LNCAP (cell line): ENCODE measurements at regions not wholly inside any gene's neighbourhood (a gene's known extent, or its start where the extent isn't known, plus 50 kb on each side); places are given as distances from the start of the nearest gene placed in this dataset.

Experiments used
- TF ChIP-seq, protein P1 (sequence below): fragments of 450-650 bp; IDR thresholded peaks from 2 replicates; pipeline ENCODE4 v1.5.1; 2017; ENCODE audit warnings: mild to moderate bottlenecking

DNA sequence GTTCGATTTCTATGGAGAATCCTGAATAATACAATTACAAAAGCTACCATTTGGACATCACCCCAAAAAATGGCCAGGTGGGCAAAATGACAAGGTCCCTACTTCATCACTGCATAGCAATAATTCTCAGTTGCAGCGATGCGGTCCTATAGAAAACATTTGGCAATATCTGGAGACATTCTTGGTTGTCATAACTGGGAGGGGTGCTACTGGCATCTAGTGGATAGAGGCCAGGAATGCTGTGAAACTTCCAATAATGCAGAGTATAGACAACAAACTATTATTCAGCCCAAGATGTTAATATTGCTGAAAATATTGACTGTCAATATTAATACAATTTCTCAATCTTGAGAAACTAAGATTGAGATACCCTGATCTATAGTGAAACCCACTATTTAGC lies 637.8 kb upstream of the PKDCC start:
- TF ChIP-seq, protein P1, sequence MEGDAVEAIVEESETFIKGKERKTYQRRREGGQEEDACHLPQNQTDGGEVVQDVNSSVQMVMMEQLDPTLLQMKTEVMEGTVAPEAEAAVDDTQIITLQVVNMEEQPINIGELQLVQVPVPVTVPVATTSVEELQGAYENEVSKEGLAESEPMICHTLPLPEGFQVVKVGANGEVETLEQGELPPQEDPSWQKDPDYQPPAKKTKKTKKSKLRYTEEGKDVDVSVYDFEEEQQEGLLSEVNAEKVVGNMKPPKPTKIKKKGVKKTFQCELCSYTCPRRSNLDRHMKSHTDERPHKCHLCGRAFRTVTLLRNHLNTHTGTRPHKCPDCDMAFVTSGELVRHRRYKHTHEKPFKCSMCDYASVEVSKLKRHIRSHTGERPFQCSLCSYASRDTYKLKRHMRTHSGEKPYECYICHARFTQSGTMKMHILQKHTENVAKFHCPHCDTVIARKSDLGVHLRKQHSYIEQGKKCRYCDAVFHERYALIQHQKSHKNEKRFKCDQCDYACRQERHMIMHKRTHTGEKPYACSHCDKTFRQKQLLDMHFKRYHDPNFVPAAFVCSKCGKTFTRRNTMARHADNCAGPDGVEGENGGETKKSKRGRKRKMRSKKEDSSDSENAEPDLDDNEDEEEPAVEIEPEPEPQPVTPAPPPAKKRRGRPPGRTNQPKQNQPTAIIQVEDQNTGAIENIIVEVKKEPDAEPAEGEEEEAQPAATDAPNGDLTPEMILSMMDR = no peak

DNA sequence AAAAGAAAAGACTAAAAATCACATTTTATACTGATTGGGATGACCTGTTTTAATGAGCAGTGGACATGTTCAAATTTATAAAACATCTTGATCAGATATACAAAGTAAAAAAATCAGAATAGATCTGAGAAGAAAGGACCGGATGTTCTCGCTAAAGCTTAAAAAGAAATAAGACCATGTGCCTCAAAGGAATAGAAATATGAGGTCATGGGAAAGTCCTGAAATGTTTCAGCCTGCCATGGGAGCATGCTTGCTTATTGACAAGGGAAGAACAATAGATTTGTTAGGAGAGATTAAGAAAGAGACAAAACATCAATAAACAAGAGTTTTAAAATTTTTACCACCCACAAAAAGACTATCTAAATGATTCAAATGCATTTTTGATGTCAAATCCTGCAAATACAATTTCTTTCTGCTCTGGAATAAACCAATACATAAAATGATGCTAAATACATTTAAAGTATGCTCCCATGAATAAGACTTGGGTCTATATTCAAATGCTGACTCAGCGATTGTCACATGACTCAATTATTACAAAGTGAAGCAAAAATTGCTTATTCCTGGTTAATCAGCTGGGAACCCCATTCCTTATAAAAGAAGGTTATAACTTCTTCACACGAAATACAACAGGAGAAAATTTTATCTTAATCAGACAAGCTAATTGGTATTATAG lies 633.9 kb upstream of the PKDCC start:
- TF ChIP-seq, protein P1 = no peak

DNA sequence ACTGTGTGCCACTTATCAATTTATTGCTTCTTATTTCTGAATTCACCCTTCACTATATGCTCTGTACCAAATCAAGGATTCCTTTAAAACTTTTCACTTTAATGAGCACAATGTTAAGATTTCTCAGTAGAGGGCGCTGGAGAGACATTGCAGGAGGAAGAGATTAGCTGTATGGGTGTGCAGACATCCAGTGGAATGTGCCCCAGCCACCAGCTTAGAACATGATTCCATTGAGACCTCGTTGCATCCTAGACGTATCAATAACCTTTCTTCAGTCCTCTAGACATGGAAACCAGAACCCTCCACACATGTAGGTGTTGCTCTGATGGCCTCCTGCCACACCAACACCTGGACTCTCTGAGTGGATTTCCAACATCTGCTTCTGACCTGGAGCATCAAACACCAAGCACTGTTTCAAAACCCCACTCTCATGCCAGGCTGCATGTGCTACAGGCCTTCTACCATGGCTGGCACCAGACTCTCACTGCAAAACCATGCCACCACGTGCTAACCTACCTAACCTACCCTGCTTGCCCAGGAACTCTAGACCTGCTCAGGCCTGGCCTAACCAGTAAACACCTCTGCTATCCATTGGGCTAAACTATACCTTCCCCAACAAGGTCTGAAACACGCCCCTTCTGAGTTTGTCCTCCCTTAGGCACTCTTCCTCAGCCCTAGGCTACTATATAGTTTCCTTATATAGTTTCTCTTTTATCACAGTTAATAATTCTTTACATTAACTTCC lies 633.2 kb upstream of the PKDCC start:
- TF ChIP-seq, protein P1 = peak; percentile 46

DNA sequence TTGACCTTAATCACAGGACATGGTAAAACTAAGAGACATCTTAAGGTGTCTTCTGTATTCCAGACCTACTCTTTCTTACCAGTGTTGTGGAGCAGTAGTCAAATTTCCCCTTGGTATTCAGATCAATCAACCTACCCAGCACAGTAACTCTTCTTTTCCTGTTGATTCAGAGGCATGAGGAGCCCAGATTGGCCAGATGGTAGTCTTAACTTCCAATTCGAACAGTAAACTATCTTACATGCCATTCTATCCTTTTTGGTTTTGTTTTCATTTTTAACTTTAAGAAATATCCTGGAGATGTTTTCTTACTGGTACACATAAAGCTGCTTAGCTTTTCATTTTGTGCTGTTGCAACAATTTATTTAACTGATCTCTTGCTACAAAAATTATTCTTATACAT lies 630.3 kb upstream of the PKDCC start:
- TF ChIP-seq, protein P1 = no peak

DNA sequence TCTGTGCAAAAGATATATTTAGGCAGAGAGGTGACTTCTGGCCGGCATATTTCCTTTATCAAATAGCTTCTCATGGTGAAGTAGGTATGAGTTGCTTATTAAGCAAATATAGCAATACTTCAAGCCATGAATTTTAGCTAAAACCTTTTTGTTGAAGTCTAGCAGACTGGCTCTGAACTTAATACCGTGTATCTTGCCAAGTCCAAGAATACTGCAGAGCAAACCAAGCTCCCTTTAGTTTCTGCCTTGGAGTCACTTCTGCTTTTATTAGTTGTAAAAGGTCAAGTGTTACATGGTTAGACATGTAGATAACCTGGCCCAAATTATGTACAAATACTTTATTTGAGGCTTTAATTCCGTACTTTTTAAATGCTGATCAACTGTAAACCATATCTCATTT lies 627.6 kb upstream of the PKDCC start:
- TF ChIP-seq, protein P1 = no peak

DNA sequence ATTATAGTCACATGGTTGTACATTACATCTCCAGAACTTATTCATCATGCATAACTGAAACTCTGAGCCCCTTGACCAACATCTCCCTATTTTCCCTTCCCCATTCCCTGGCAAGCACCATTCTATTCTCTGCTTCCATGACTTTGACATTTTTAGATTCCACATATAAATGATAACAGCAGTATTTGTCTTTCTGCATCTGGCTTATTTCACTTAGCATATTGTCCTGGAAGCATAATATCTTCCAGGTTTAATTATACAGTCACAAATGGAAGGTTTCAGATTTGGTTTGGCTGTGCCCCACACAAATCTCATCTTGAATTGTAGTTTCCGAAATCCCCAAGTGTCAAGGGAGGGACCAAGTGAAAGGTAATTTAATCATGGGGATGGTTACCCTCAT lies 626.9 kb upstream of the PKDCC start:
- TF ChIP-seq, protein P1 = no peak

DNA sequence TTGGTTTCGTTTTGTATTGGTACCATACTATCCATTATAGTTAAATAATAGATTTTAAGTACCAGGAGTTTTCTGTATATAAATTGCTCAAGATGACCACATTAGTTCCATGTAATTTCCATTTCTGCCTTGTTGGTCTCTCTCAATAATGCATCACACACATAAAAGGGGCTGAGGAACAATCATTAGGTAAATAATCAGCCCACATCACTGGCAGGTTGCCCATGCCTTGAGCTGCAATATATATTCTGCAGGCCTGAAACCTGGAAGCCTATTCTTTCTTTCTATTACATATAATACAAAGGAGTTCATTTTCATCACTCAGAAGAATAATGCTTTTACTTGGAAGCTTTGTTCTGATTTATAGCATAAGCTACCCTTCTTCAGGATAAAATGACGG lies 616.1 kb upstream of the PKDCC start:
- TF ChIP-seq, protein P1 = no peak
